HG03565 (cell line): ENCODE measurements at regions not wholly inside any gene's neighbourhood (a gene's known extent, or its start where the extent isn't known, plus 50 kb on each side); places are given as distances from the start of the nearest gene placed in this dataset.
"Not testable (repeated sequence)": the region's sequence is repeated elsewhere in the genome, so short reads cannot be mapped to it uniquely, and the experiment has no call there.

Experiments used
- ATAC-seq: cut with Tn5 transposase; IDR thresholded peaks from one replicate; pipeline ENCODE4 v1.9.1; 2021; ENCODE audit warnings: mild to moderate bottlenecking, moderate library complexity; ENCODE audit not compliant: unreplicated experiment

GRCh38 chr2:106339609-106340008 lies 128.6 kb downstream of the RGPD3 start:
- ATAC-seq = no peak

GRCh38 chr2:106339132-106339531 lies 129.1 kb downstream of the RGPD3 start:
- no peak for ATAC-seq

GRCh38 chr2:106338043-106338442 lies 130.2 kb downstream of the RGPD3 start:
- no peak for ATAC-seq

- no peak for ATAC-seq
These were observed 131.5 kb downstream of the RGPD3 start for GRCh38 chr2:106336737-106337136.

GRCh38 chr2:106336108-106336507 lies 132.1 kb downstream of the RGPD3 start:
- no peak for ATAC-seq

GRCh38 chr2:106334802-106335201 lies 133.4 kb downstream of the RGPD3 start:
- no peak for ATAC-seq

GRCh38 chr2:106333253-106333873 lies 134.8 kb downstream of the RGPD3 start:
- ATAC-seq = not testable (repeated sequence)

- no peak for ATAC-seq
These were observed 136.2 kb downstream of the RGPD3 start for GRCh38 chr2:106332054-106332453.

- not testable (repeated sequence) for ATAC-seq
These were observed 136.5 kb upstream of the UXS1 start for GRCh38 chr2:106330384-106331261.

- no peak for ATAC-seq
These were observed 129.4 kb upstream of the UXS1 start for GRCh38 chr2:106323337-106324013.

- ATAC-seq = no peak
These were observed 128.2 kb upstream of the UXS1 start for GRCh38 chr2:106322281-106322680.

GRCh38 chr2:106320439-106320838 lies 126.3 kb upstream of the UXS1 start:
- not testable (repeated sequence) for ATAC-seq

GRCh38 chr2:106316915-106317314 lies 122.8 kb upstream of the UXS1 start:
- no peak for ATAC-seq

- no peak for ATAC-seq
These were observed 120.3 kb upstream of the UXS1 start for GRCh38 chr2:106314444-106314843.

GRCh38 chr2:106311041-106311370 lies 116.9 kb upstream of the UXS1 start:
- ATAC-seq = no peak

- peak; percentile 74 for ATAC-seq
These were observed 113.8 kb upstream of the UXS1 start for GRCh38 chr2:106307860-106308259.

- ATAC-seq = no peak
These were observed 112.3 kb upstream of the UXS1 start for GRCh38 chr2:106306387-106306786.

GRCh38 chr2:106304612-106305184 lies 110.6 kb upstream of the UXS1 start:
- no peak for ATAC-seq

GRCh38 chr2:106299696-106300095 lies 105.6 kb upstream of the UXS1 start:
- ATAC-seq = no peak

- no peak for ATAC-seq
These were observed 102.2 kb upstream of the UXS1 start for GRCh38 chr2:106296182-106296815.

- ATAC-seq = no peak
These were observed 100.1 kb upstream of the UXS1 start for GRCh38 chr2:106294182-106294581.
